ENCODE measurements at regions not wholly inside any gene's neighbourhood (a gene's known extent, or its start where the extent isn't known, plus 50 kb on each side); places are given as distances from the start of the nearest gene placed in this dataset.

DNA sequence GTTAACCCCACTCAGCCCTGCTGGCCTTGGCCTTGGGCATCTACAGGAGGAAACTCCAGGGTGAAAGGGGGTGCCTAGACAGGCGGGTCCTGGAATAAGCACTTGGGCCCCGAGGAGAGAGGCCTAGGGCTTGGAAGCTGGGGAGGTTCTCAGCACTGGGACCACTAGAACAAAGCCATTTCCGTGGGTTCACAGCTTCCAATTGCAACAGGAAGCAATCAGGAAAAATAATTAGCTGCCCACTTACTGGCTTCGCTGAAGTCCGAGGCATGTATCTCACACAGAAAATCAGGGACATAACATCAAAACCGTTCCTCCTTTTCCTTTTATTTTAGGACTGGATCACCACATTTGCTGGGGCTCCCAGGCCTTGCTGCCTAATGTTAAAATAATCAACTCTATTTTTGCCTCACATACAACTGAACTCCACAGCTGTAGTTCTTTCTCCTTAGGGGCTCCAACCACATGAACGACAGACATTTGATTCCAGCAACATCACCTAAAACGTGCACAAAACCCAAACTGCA lies 161.1 kb upstream of the GRK3 start:
- intact Hi-C loops (cut with micrococcal nuclease) = no loop called here
- Histone ChIP-seq H3K4me1 (ENCODE audit: control insufficient read depth in 1 of 2, insufficient read depth in 2 of 2, low read length in 2 of 2) (peaks cover 55 to 65% of the 10 kb centered on the region in 2 experiments), H3K36me3 (ENCODE audit: control insufficient read depth in 1 of 2, insufficient read depth in 2 of 2, low read length in 2 of 2) (no peaks in the 10 kb centered on the region), H3K27me3 (ENCODE audit: insufficient read depth, low read length) (no peaks in the 10 kb centered on the region), H3K27ac (ENCODE audit: low read depth, low read length) (no peak overlapping the region), H3K9me3 (ENCODE audit: control insufficient read depth in 1 of 2, insufficient read depth in 1 of 2, low read depth in 1 of 2, low read length in 2 of 2) (no peaks in the 10 kb centered on the region), H3K4me2 (ENCODE audit: low read length) (peak overlapping the region; percentile 96), H3K9ac (ENCODE audit: low read length) (peak overlapping the region; percentile 70), H2AFZ (ENCODE audit: low read depth, low read length, poor library complexity, severe bottlenecking) (no peak overlapping the region), H3K9me2 (ENCODE audit: insufficient read depth) (no peaks in the 10 kb centered on the region), H3K4me3 (replicated peaks in 1 of 2; ENCODE audit: low read depth in 1 of 2, low read length in 2 of 2) (peak overlapping the region; percentile 64 to 73), H3K79me2 (ENCODE audit: insufficient read depth, low read length) (peaks cover 55% of the 10 kb centered on the region), H4K20me1 (ENCODE audit: insufficient read depth) (peaks cover 8% of the 10 kb centered on the region; the same call in 1 of the 2 replicates)
- TF ChIP-seq, protein P1, sequence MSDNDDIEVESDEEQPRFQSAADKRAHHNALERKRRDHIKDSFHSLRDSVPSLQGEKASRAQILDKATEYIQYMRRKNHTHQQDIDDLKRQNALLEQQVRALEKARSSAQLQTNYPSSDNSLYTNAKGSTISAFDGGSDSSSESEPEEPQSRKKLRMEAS (IDR thresholded peaks at IDR 0.05) = no peak
- TF ChIP-seq SP1 (IDR thresholded peaks at IDR 0.05; ENCODE audit: low read depth) = no peak
- no peak for TF ChIP-seq SRF (IDR thresholded peaks at IDR 0.05; ENCODE audit: low read depth)
- no peak for TF ChIP-seq TCF7L2 (IDR thresholded peaks at IDR 0.05; ENCODE audit: borderline replicate concordance, extremely low read depth, insufficient read depth, insufficient read length)
- no peak for TF ChIP-seq ELF1 (IDR thresholded peaks at IDR 0.05; ENCODE audit: borderline replicate concordance, low read depth)
- no peak for TF ChIP-seq SIN3A (IDR thresholded peaks at IDR 0.05; ENCODE audit: low read depth)
- no peak for TF ChIP-seq RAD21 (IDR thresholded peaks at IDR 0.05; ENCODE audit: low read depth)
- no peak for TF ChIP-seq FOSL1 (IDR thresholded peaks at IDR 0.05; ENCODE audit: low read depth)
- TF ChIP-seq YY1 (IDR thresholded peaks at IDR 0.05; ENCODE audit: extremely low read depth, insufficient replicate concordance, low read depth, low read length) = no peak
- TF ChIP-seq JUND (IDR thresholded peaks at IDR 0.05) = no peak
- TF ChIP-seq ZNF274 (IDR thresholded peaks at IDR 0.05; ENCODE audit: low read depth, low read length) = no peak
- TF ChIP-seq, protein P2, sequence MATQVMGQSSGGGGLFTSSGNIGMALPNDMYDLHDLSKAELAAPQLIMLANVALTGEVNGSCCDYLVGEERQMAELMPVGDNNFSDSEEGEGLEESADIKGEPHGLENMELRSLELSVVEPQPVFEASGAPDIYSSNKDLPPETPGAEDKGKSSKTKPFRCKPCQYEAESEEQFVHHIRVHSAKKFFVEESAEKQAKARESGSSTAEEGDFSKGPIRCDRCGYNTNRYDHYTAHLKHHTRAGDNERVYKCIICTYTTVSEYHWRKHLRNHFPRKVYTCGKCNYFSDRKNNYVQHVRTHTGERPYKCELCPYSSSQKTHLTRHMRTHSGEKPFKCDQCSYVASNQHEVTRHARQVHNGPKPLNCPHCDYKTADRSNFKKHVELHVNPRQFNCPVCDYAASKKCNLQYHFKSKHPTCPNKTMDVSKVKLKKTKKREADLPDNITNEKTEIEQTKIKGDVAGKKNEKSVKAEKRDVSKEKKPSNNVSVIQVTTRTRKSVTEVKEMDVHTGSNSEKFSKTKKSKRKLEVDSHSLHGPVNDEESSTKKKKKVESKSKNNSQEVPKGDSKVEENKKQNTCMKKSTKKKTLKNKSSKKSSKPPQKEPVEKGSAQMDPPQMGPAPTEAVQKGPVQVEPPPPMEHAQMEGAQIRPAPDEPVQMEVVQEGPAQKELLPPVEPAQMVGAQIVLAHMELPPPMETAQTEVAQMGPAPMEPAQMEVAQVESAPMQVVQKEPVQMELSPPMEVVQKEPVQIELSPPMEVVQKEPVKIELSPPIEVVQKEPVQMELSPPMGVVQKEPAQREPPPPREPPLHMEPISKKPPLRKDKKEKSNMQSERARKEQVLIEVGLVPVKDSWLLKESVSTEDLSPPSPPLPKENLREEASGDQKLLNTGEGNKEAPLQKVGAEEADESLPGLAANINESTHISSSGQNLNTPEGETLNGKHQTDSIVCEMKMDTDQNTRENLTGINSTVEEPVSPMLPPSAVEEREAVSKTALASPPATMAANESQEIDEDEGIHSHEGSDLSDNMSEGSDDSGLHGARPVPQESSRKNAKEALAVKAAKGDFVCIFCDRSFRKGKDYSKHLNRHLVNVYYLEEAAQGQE (IDR thresholded peaks at IDR 0.05; ENCODE audit: low read depth) = no peak
- TF ChIP-seq EGR1 (IDR thresholded peaks at IDR 0.05; ENCODE audit: low read depth) = no peak
- TF ChIP-seq ZFX (IDR thresholded peaks at IDR 0.05) = no peak
- no peak for TF ChIP-seq POLR2AphosphoS5 (IDR thresholded peaks at IDR 0.05; ENCODE audit: low read depth, low read length)
- no peak for TF ChIP-seq CEBPB (IDR thresholded peaks at IDR 0.05; ENCODE audit: low read depth)
- RAD21 ChIA-PET (ENCODE audit: low non-redundant PET in 1 of 2, low total read pairs in 2 of 2, uncharacterized antibody in 2 of 2, unreplicated experiment in 2 of 2) = interaction anchor here in 1 of 2 experiments (0.6 kb wide), 1 partner anchor 217 kb away, joined by 4 read pairs; no protein-coding TSS in a partner anchor
- no peak for ATAC-seq
- CTCF ChIA-PET = no interaction called here
- no TSS peak for BruUV-seq (replicated peaks)
- POLR2A ChIA-PET = interaction anchor here (0.8 kb wide), 1 partner anchor 9 kb away, joined by 3 read pairs; no protein-coding TSS in a partner anchor
- no peak for DNase-seq (ENCODE audit: low read depth, low spot score)
